ENCODE measurements at regions not wholly inside any gene's neighbourhood (a gene's known extent, or its start where the extent isn't known, plus 50 kb on each side); places are given as distances from the start of the nearest gene placed in this dataset.

- H3K27me3 ChIP-seq = no peaks in the 10 kb centered on the region
- H3K9me3 ChIP-seq = no peaks in the 10 kb centered on the region
- no peak overlapping the region for H3K27ac ChIP-seq
- intact Hi-C loops (cut with DNase I; ENCODE audit: low total_unique reads) = no loop called here
- no peaks in the 10 kb centered on the region for H3K36me3 ChIP-seq (ENCODE audit: low read depth, missing control alignments)
- H3K4me3 ChIP-seq = no peak overlapping the region
- no peaks in the 10 kb centered on the region for H3K4me1 ChIP-seq
- no peak for TF ChIP-seq POLR2A (IDR thresholded peaks at IDR 0.05)
- TF ChIP-seq CTCF (IDR thresholded peaks at IDR 0.05) = peak; percentile 28 to 73 (median 50)
- DNase-seq = peak; percentile 42
Measured at GRCh38 chr17:55601874-55602364, 90.7 kb upstream of the SMIM36 start.

- no peak for DNase-seq
- no peak overlapping the region for H3K4me3 ChIP-seq
- no peaks in the 10 kb centered on the region for H3K4me1 ChIP-seq
- WGBS, 2 donors = 85 to 95% methylated on average over 1 of the region's 1 CpG
- TF ChIP-seq CTCF (IDR thresholded peaks at IDR 0.05) (no peak), POLR2A (IDR thresholded peaks at IDR 0.05) (no peak)
- H3K27ac ChIP-seq = no peak overlapping the region
- H3K9me3 ChIP-seq = no peaks in the 10 kb centered on the region
- intact Hi-C loops (cut with DNase I; ENCODE audit: low total_unique reads) = no loop called here
- H3K27me3 ChIP-seq = no peaks in the 10 kb centered on the region
- H3K36me3 ChIP-seq (ENCODE audit: low read depth, missing control alignments) = no peaks in the 10 kb centered on the region
Measured at GRCh38 chr17:55598495-55598894, 87.2 kb upstream of the SMIM36 start.

- Histone ChIP-seq H3K4me3 (no peak overlapping the region), H3K9me3 (no peaks in the 10 kb centered on the region), H3K27ac (no peak overlapping the region), H3K27me3 (no peaks in the 10 kb centered on the region), H3K4me1 (peaks cover 7% of the 10 kb centered on the region), H3K36me3 (ENCODE audit: low read depth, missing control alignments) (no peaks in the 10 kb centered on the region)
- intact Hi-C loops (cut with DNase I; ENCODE audit: low total_unique reads) = no loop called here
- 48 to 65% methylated on average over 4 of the region's 4 CpGs for WGBS, 2 donors
- TF ChIP-seq CTCF (IDR thresholded peaks at IDR 0.05) (no peak), POLR2A (IDR thresholded peaks at IDR 0.05) (no peak)
- no peak for DNase-seq
Measured at GRCh38 chr17:55588446-55589242, 77.4 kb upstream of the SMIM36 start.

GRCh38 chr17:55587608-55588139 is 76.4 kb upstream of the SMIM36 start:
- WGBS, 2 donors = 38 to 42% methylated on average over 9 of the region's 9 CpGs
- no peak overlapping the region for H3K4me3 ChIP-seq
- no peaks in the 10 kb centered on the region for H3K36me3 ChIP-seq (ENCODE audit: low read depth, missing control alignments)
- TF ChIP-seq POLR2A (IDR thresholded peaks at IDR 0.05) (no peak), CTCF (IDR thresholded peaks at IDR 0.05) (no peak)
- DNase-seq = peak; percentile 65
- H3K9me3 ChIP-seq = no peaks in the 10 kb centered on the region
- H3K27ac ChIP-seq = no peak overlapping the region
- H3K4me1 ChIP-seq = peaks cover 7% of the 10 kb centered on the region
- H3K27me3 ChIP-seq = no peaks in the 10 kb centered on the region
- intact Hi-C loops (cut with DNase I; ENCODE audit: low total_unique reads) = no loop called here
